Breast epithelium (tissue), 3 donors: ENCODE measurements at regions not wholly inside any gene's neighbourhood (a gene's known extent, or its start where the extent isn't known, plus 50 kb on each side); places are given as distances from the start of the nearest gene placed in this dataset.

Experiments
- POLR2A ChIP-seq: fragments of 450-650 bp; IDR thresholded peaks from one replicate; pipeline ENCODE4 v1.6.1; 2016; ENCODE audit warnings: antibody characterized with exemption, mild to moderate bottlenecking, moderate library complexity
- POLR2AphosphoS5 ChIP-seq, 3 donors: sonication (generic); formaldehyde crosslinking; IDR thresholded peaks; one replicate each; pipeline ENCODE4 v1.6.1; 2017; ENCODE audit warnings: antibody characterized with exemption in 3 of 3
- TF ChIP-seq, protein P1 (sequence below), 3 donors: fragments of 450-650 bp; IDR thresholded peaks; one replicate each; pipeline ENCODE4 v1.5.1; 2016 to 2017; ENCODE audit warnings: antibody characterized with exemption in 3 of 3, mild to moderate bottlenecking in 3 of 3, moderate library complexity in 3 of 3

DNA sequence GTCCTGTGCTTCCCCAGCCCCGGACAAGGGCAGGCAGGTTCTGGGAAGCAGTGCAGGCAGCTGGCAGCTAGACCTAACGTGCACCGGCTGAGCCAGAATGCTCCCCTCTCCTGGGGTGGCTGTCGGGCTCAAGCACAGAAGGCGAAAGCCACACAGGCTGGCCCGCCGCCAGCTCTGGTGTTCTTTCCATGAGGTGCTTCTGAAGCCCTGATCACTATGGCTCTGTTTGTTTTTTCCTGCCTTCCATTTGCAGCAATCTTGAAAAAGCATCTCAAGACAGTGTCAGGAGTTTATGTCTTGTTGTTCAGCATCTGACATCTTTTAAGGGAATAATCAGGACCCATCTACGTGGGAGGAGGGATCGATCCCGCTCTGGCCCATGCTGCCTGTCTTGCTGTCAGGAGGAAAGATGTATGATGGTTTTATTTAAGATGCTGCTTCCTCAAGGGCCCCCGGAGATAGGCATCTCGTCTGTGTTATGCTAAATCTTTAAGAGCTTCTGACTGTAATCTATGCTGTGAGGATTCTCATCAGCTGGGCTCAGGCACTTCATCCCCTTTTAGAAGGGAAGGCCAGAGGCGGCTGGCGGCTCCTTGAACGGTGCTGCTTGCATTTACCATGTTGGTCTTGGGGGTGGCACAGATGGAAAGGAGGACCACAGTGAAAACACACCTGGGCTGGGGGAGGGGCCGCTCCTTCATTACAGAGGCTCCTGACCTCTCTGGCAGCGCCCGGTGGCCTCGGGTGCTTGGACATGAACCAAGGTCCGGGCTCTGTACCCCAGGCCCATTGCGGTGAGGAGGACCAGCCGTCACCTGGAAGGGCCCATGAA lies 118.5 kb upstream of the HDAC4 start:
- TF ChIP-seq, protein P1, sequence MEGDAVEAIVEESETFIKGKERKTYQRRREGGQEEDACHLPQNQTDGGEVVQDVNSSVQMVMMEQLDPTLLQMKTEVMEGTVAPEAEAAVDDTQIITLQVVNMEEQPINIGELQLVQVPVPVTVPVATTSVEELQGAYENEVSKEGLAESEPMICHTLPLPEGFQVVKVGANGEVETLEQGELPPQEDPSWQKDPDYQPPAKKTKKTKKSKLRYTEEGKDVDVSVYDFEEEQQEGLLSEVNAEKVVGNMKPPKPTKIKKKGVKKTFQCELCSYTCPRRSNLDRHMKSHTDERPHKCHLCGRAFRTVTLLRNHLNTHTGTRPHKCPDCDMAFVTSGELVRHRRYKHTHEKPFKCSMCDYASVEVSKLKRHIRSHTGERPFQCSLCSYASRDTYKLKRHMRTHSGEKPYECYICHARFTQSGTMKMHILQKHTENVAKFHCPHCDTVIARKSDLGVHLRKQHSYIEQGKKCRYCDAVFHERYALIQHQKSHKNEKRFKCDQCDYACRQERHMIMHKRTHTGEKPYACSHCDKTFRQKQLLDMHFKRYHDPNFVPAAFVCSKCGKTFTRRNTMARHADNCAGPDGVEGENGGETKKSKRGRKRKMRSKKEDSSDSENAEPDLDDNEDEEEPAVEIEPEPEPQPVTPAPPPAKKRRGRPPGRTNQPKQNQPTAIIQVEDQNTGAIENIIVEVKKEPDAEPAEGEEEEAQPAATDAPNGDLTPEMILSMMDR (IDR thresholded peaks at IDR 0.05), result no peak
- no peak for TF ChIP-seq POLR2A
- no peak for TF ChIP-seq POLR2AphosphoS5 (IDR thresholded peaks at IDR 0.05)
